A673 (cell line): ENCODE measurements at regions not wholly inside any gene's neighbourhood (a gene's known extent, or its start where the extent isn't known, plus 50 kb on each side); places are given as distances from the start of the nearest gene placed in this dataset.

Source experiments
- BruUV-seq: library from RNA; stranded (reverse); fragments of 400-500 nt; replicated peaks from 2 replicates; lab custom pipeline; 2021; lab: Mats Ljungman, UMichigan
- CTCF ChIA-PET: fragments of 300-600 bp; sonication (Branson Sonifier 250); formaldehyde crosslinking; loops from one replicate; lab custom pipeline; 2022; ENCODE audit warnings: antibody characterized with exemption; lab: Charles Lee
- POLR2A ChIA-PET: fragments of 300-600 bp; sonication (Branson Sonifier 250); formaldehyde crosslinking; loops from one replicate; lab custom pipeline; 2022; ENCODE audit warnings: antibody characterized with exemption; ENCODE audit not compliant: low non-redundant PET; lab: Charles Lee
- DNase-seq: peaks from one replicate; pipeline ENCODE4 v3.0.0-alpha.2; 2015; ENCODE audit warnings: low spot score
- H3K27ac ChIP-seq: fragments of 200-600 bp; sonication (generic); 2 replicates; pipeline ENCODE4 v1.5.1; 2016; ENCODE audit warnings: mixed run types, low read depth, mild to moderate bottlenecking, mixed read lengths, antibody characterized with exemption, low read length; ENCODE audit not compliant: poor library complexity, severe bottlenecking
- H3K27me3 ChIP-seq: fragments of 200-600 bp; sonication (generic); replicated peaks from 2 replicates; pipeline ENCODE4 v1.6.1; 2017; ENCODE audit warnings: mixed run types, low read depth, mild to moderate bottlenecking, mixed read lengths, antibody characterized with exemption, low read length; ENCODE audit not compliant: insufficient read depth, poor library complexity
- H3K36me3 ChIP-seq: fragments of 200-600 bp; sonication (generic); 2 replicates; pipeline ENCODE4 v1.6.1; 2016; ENCODE audit warnings: mixed run types, mild to moderate bottlenecking, mixed read lengths, antibody characterized with exemption, low read length; ENCODE audit not compliant: insufficient read depth, poor library complexity, severe bottlenecking
- H3K4me1 ChIP-seq: fragments of 200-600 bp; sonication (generic); 2 replicates; pipeline ENCODE4 v1.6.1; 2017; ENCODE audit warnings: mixed run types, mild to moderate bottlenecking, mixed read lengths, antibody characterized with exemption, low read length; ENCODE audit not compliant: insufficient read depth, poor library complexity, severe bottlenecking
- H3K4me3 ChIP-seq: fragments of 200-600 bp; sonication (generic); 2 replicates; pipeline ENCODE4 v1.5.1; 2016; ENCODE audit warnings: low read depth, mixed run types, mild to moderate bottlenecking, mixed read lengths, low read length; ENCODE audit not compliant: poor library complexity, severe bottlenecking
- H3K9me3 ChIP-seq: fragments of 200-600 bp; sonication (generic); 2 replicates; pipeline ENCODE4 v1.6.1; 2016; ENCODE audit warnings: mixed run types, low read depth, mild to moderate bottlenecking, mixed read lengths, antibody characterized with exemption, low read length; ENCODE audit not compliant: poor library complexity, severe bottlenecking
- CTCF ChIP-seq: fragments of 300-800, 200-600 bp; sonication (generic); conservative IDR thresholded peaks from 2 replicates; pipeline ENCODE4 v1.5.1; 2017; ENCODE audit warnings: low read depth, mild to moderate bottlenecking, antibody characterized with exemption, low read length, moderate library complexity, mixed read lengths
- EZH2 ChIP-seq: fragments of 200-600 bp; sonication (generic); IDR thresholded peaks from 2 replicates; pipeline ENCODE4 v1.6.1; 2017; ENCODE audit warnings: borderline replicate concordance, low read depth, mild to moderate bottlenecking, mixed read lengths, antibody characterized with exemption, low read length; ENCODE audit not compliant: poor library complexity, severe bottlenecking
- intact Hi-C: fragments of 100-400 bp; cut with micrococcal nuclease; formaldehyde crosslinking; loops from one replicate; pipeline ENCODE4 v1.10.0; 2022; ENCODE audit not compliant: unreplicated experiment

DNA sequence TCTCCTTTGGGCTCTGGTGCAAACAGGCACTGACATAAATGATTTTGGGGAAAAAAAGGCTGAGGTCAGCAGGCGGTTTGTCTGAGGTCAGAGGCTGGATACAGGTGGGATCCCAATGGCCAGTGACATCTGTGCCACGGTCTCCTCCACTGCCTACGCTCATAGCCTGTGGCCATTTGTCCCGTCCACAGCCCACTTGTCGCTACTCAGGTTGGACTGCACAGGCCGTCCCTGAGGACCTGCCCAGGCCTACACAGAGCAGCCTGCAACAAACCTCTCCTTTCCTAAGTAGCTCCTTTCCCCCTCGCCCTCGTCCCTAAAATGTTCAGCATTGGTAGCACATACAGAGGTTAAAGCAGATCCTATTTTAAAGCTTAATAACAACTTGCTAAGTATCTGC is 150.7 kb downstream of the ZBTB18 start:
- TF ChIP-seq EZH2 (no peak), CTCF (no peak)
- intact Hi-C loops = no loop called here
- Histone ChIP-seq H3K4me1 (no peaks in the 10 kb centered on the region), H3K27ac (no peak overlapping the region), H3K9me3 (no peaks in the 10 kb centered on the region), H3K36me3 (no peaks in the 10 kb centered on the region), H3K4me3 (no peak overlapping the region), H3K27me3 (no peaks in the 10 kb centered on the region)
- ChIA-PET POLR2A (no interaction called here), CTCF (no interaction called here)
- BruUV-seq = no TSS peak
- DNase-seq = no peak

DNA sequence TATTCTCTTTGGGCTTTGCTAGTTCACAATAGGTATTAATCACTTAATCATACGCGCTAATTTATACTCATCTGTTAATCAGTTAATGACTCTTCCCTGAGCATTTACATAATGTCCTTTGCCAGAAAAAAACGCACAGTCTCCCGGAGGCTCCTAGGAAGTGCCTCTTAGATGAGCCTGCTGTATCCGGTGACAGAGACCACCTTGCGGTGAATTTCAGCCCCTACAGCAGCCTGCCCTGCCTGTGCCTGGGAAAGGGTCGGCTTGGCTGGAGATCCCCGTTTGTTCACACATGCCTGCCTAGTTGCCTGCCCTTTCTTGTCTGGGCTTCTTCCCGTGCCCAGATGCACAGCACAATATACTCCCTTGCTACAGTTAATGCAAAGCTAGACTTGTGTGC is 152.9 kb downstream of the ZBTB18 start:
- Histone ChIP-seq H3K36me3 (no peaks in the 10 kb centered on the region), H3K27ac (no peak overlapping the region), H3K27me3 (no peaks in the 10 kb centered on the region), H3K4me3 (no peak overlapping the region), H3K4me1 (no peaks in the 10 kb centered on the region), H3K9me3 (no peaks in the 10 kb centered on the region)
- no TSS peak for BruUV-seq
- CTCF ChIA-PET = no interaction called here
- TF ChIP-seq CTCF (no peak), EZH2 (no peak)
- POLR2A ChIA-PET = no interaction called here
- intact Hi-C loops = no loop called here
- no peak for DNase-seq

DNA sequence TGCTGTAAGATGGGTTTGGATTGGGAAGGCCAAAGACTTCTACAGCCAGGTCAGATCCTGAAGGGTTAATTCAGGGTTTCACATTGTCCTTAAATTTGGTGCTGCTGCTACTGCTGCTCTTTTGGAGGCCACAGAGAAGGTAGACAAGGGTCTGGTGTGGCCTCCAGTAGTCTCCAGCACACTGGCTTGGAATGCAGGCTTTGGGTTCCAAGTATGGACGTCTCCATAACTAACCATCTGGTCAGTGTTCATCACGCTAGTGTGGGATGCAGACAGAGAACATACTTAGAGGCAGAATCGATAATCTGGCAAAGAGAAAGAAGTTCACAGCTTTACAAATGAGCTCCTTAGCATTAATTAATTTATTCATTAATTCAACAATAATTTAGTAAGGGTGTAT is 154.1 kb downstream of the ZBTB18 start:
- Histone ChIP-seq H3K4me3 (no peak overlapping the region), H3K36me3 (no peaks in the 10 kb centered on the region), H3K27ac (no peak overlapping the region), H3K4me1 (no peaks in the 10 kb centered on the region), H3K27me3 (no peaks in the 10 kb centered on the region), H3K9me3 (no peaks in the 10 kb centered on the region)
- intact Hi-C loops = no loop called here
- CTCF ChIA-PET = no interaction called here
- POLR2A ChIA-PET = no interaction called here
- TF ChIP-seq EZH2 (no peak), CTCF (no peak)
- DNase-seq = no peak
- no TSS peak for BruUV-seq
